OCI-LY1 (cell line): ENCODE measurements at regions not wholly inside any gene's neighbourhood (a gene's known extent, or its start where the extent isn't known, plus 50 kb on each side); places are given as distances from the start of the nearest gene placed in this dataset.

Experiments
- EZH2 ChIP-seq: fragments of 200-600 bp; sonication (generic), shearing (Covaris generic); IDR thresholded peaks from 2 replicates; pipeline ENCODE4 v1.8.0; 2017; ENCODE audit warnings: borderline replicate concordance, mixed run types, mild to moderate bottlenecking, antibody characterized with exemption, low read length, moderate library complexity, mixed read lengths
- TF ChIP-seq, protein P1 (sequence below): fragments of 200-600 bp; sonication (generic), shearing (Covaris generic); IDR thresholded peaks from 2 replicates; pipeline ENCODE4 v1.5.1; 2017; ENCODE audit warnings: mild to moderate bottlenecking, antibody characterized with exemption, low read length, moderate library complexity, mixed read lengths

DNA sequence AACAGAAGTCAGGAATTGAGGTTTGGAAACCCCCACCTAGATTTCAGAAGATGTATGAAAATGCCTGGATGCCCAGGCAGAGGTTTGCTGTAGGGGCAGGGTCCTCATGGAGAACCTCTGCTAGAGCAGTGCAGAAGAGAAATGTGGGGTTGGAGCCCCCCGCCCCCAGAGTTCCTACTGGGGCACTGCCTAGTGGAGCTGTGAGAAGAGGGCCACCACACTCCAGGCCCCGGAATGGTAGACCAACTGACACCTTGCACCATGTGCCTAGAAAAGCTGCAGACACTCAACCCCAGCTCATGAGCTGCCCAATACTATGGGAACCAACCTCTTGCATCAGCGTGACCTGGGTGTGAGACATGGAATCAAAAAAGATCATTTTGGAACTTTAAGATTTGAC, 967.0 kb upstream of the NRXN1 start:
- TF ChIP-seq, protein P1, sequence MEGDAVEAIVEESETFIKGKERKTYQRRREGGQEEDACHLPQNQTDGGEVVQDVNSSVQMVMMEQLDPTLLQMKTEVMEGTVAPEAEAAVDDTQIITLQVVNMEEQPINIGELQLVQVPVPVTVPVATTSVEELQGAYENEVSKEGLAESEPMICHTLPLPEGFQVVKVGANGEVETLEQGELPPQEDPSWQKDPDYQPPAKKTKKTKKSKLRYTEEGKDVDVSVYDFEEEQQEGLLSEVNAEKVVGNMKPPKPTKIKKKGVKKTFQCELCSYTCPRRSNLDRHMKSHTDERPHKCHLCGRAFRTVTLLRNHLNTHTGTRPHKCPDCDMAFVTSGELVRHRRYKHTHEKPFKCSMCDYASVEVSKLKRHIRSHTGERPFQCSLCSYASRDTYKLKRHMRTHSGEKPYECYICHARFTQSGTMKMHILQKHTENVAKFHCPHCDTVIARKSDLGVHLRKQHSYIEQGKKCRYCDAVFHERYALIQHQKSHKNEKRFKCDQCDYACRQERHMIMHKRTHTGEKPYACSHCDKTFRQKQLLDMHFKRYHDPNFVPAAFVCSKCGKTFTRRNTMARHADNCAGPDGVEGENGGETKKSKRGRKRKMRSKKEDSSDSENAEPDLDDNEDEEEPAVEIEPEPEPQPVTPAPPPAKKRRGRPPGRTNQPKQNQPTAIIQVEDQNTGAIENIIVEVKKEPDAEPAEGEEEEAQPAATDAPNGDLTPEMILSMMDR: no peak
- no peak for TF ChIP-seq EZH2
